ENCODE measurements at regions not wholly inside any gene's neighbourhood (a gene's known extent, or its start where the extent isn't known, plus 50 kb on each side); places are given as distances from the start of the nearest gene placed in this dataset.

GRCh38 chr3:104632947-104633346 is 733.8 kb upstream of the ALCAM start:
- TF ChIP-seq POLR2A (IDR thresholded peaks at IDR 0.05) (no peak), CTCF (IDR thresholded peaks at IDR 0.05) (no peak)
